ENCODE measurements at regions not wholly inside any gene's neighbourhood (a gene's known extent, or its start where the extent isn't known, plus 50 kb on each side); places are given as distances from the start of the nearest gene placed in this dataset.

- TF ChIP-seq, protein P1, sequence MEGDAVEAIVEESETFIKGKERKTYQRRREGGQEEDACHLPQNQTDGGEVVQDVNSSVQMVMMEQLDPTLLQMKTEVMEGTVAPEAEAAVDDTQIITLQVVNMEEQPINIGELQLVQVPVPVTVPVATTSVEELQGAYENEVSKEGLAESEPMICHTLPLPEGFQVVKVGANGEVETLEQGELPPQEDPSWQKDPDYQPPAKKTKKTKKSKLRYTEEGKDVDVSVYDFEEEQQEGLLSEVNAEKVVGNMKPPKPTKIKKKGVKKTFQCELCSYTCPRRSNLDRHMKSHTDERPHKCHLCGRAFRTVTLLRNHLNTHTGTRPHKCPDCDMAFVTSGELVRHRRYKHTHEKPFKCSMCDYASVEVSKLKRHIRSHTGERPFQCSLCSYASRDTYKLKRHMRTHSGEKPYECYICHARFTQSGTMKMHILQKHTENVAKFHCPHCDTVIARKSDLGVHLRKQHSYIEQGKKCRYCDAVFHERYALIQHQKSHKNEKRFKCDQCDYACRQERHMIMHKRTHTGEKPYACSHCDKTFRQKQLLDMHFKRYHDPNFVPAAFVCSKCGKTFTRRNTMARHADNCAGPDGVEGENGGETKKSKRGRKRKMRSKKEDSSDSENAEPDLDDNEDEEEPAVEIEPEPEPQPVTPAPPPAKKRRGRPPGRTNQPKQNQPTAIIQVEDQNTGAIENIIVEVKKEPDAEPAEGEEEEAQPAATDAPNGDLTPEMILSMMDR (IDR thresholded peaks at IDR 0.05; ENCODE audit: low read length): no peak
- no peak for TF ChIP-seq EZH2 (IDR thresholded peaks at IDR 0.05; ENCODE audit: borderline replicate concordance, low read length)
These were observed 286.5 kb upstream of the ECI2 start for GRCh38 chr6:4421837-4422236.

Measured in OCI-LY1 (cell line).